HFFc6 (cell line): ENCODE measurements at regions not wholly inside any gene's neighbourhood (a gene's known extent, or its start where the extent isn't known, plus 50 kb on each side); places are given as distances from the start of the nearest gene placed in this dataset.

Experiments
- DNase-seq: peaks from one replicate; pipeline ENCODE4 v3.0.0-alpha.2; 2018
- H3K27ac Mint-ChIP-seq: 2 replicates; pipeline ENCODE4 v1.8.0; 2020; ENCODE audit warnings: mild to moderate bottlenecking, mixed read lengths
- H3K27me3 Mint-ChIP-seq: 2 replicates; pipeline ENCODE4 v1.8.0; 2021; ENCODE audit warnings: mild to moderate bottlenecking, moderate library complexity, mixed read lengths; ENCODE audit not compliant: insufficient read depth
- H3K36me3 Mint-ChIP-seq: 2 replicates; pipeline ENCODE4 v1.8.0; 2021; ENCODE audit warnings: low read depth, mixed read lengths
- H3K4me1 Mint-ChIP-seq: 2 replicates; pipeline ENCODE4 v1.8.0; 2020; ENCODE audit warnings: low read depth, mixed read lengths
- H3K4me3 Mint-ChIP-seq: 2 replicates; pipeline ENCODE4 v1.8.0; 2020; ENCODE audit warnings: mild to moderate bottlenecking, moderate library complexity, mixed read lengths
- H3K9me3 Mint-ChIP-seq: 2 replicates; pipeline ENCODE4 v1.8.0; 2020; ENCODE audit warnings: mild to moderate bottlenecking, mixed read lengths
- TF ChIP-seq, protein P1 (sequence below): fragments of 200-600 bp; sonication (generic); IDR thresholded peaks from 2 replicates; pipeline ENCODE4 v1.5.0; 2021; ENCODE audit warnings: antibody characterized with exemption, mild to moderate bottlenecking

DNA sequence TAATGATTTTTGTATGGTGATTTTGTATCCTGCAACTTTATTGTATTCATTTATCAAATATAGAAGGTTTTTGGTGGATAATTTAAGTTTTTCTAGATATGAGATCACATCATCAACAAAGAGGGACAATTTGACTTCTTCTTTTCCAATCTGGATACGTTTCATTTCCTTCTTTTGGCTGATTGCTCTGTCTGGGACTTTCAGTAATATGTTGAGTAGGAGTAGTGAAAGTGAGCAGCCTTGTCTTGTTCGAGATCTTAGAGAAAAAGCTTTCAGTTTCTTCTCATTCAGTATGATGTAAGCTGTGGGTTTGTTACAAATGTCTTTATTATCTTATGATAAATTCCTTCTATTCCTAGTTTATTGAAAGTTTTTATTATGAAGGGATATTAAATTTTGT, 352.0 kb upstream of the DACH1 start:
- no peak overlapping the region for H3K27ac Mint-ChIP-seq
- H3K9me3 Mint-ChIP-seq: peaks cover 30% of the 10 kb centered on the region
- no peak for DNase-seq
- no peaks in the 10 kb centered on the region; the same call in 1 of the 2 replicates for H3K27me3 Mint-ChIP-seq
- TF ChIP-seq, protein P1, sequence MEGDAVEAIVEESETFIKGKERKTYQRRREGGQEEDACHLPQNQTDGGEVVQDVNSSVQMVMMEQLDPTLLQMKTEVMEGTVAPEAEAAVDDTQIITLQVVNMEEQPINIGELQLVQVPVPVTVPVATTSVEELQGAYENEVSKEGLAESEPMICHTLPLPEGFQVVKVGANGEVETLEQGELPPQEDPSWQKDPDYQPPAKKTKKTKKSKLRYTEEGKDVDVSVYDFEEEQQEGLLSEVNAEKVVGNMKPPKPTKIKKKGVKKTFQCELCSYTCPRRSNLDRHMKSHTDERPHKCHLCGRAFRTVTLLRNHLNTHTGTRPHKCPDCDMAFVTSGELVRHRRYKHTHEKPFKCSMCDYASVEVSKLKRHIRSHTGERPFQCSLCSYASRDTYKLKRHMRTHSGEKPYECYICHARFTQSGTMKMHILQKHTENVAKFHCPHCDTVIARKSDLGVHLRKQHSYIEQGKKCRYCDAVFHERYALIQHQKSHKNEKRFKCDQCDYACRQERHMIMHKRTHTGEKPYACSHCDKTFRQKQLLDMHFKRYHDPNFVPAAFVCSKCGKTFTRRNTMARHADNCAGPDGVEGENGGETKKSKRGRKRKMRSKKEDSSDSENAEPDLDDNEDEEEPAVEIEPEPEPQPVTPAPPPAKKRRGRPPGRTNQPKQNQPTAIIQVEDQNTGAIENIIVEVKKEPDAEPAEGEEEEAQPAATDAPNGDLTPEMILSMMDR: no peak
- H3K36me3 Mint-ChIP-seq: no peaks in the 10 kb centered on the region
- no peak overlapping the region for H3K4me3 Mint-ChIP-seq
- H3K4me1 Mint-ChIP-seq: no peaks in the 10 kb centered on the region

DNA sequence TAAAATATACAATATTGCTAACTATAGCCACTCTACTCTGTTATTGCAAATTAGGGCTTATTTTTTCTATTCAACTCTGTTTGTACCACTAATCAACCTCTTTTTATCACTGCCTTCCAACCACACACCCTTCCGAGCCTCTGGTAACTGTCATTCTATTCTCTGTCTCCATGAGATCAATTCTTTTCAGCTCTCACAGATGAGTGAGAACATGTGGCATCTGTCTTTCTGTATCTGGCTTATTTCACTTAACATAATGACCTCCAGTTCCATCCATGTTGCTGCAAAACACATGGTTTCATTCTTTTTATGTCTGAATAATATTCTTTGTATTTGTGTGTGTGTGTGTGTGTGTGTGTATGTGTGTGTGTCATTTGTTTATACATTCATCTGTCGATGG, 350.1 kb upstream of the DACH1 start:
- no peak overlapping the region for H3K27ac Mint-ChIP-seq
- no peaks in the 10 kb centered on the region for H3K36me3 Mint-ChIP-seq
- H3K9me3 Mint-ChIP-seq: peaks cover 20% of the 10 kb centered on the region
- TF ChIP-seq, protein P1: no peak
- no peaks in the 10 kb centered on the region for H3K4me1 Mint-ChIP-seq
- DNase-seq: no peak
- no peak overlapping the region for H3K4me3 Mint-ChIP-seq
- no peaks in the 10 kb centered on the region; the same call in 1 of the 2 replicates for H3K27me3 Mint-ChIP-seq

DNA sequence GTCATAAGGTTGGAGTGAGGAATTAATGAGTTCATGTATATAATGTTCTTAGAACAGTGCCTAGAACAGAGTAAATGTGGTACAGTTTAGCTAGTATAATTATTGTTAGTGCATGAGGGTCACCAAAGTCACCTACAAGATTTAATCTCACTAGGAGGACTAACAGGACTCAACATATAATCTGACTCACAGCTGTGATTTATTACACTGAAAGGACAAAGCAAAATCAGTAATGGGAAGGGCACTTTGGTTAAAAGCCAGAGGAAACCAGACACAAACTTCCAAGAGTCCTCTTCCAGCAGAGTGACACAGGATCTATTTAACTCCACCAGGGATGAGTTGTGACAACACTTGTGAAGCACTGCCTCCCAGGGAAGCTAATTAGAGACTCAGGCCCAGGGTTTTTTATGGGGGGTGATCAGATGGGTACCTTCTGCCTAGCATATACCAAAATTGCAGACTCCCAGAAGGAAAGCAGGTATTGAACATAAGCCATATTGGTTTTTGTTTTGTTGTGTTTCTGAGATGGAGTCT, 341.2 kb upstream of the DACH1 start:
- DNase-seq: no peak
- Mint-ChIP-seq H3K4me3 (no peak overlapping the region), H3K9me3 (peaks cover 24% of the 10 kb centered on the region), H3K27me3 (no peaks in the 10 kb centered on the region), H3K27ac (no peak overlapping the region), H3K4me1 (no peaks in the 10 kb centered on the region), H3K36me3 (no peaks in the 10 kb centered on the region; the same call in 1 of the 2 replicates)
- TF ChIP-seq, protein P1: no peak

DNA sequence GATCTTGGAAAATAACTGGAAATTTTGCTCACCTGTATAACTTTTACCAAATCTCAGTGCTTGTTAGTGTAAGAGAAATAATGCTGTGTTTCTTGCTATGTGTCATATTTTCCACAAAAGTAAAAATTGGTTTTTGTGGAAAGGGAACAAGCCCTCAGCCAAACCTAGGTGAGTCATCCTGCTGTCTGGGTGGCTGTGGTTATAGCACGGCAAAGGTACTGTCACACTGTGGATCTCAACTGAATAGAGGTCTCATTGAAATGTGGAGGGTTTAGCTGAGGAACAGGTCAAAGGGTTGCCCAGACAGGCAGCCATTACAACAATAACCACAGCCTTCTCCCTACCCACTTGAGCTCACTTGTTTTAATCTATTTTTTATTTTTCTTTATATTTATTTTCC, 338.8 kb upstream of the DACH1 start:
- TF ChIP-seq, protein P1: no peak
- no peak for DNase-seq
- Mint-ChIP-seq H3K27ac (no peak overlapping the region), H3K27me3 (no peaks in the 10 kb centered on the region), H3K9me3 (peaks cover 34% of the 10 kb centered on the region), H3K36me3 (no peaks in the 10 kb centered on the region; the same call in 1 of the 2 replicates), H3K4me1 (no peaks in the 10 kb centered on the region), H3K4me3 (no peak overlapping the region)

DNA sequence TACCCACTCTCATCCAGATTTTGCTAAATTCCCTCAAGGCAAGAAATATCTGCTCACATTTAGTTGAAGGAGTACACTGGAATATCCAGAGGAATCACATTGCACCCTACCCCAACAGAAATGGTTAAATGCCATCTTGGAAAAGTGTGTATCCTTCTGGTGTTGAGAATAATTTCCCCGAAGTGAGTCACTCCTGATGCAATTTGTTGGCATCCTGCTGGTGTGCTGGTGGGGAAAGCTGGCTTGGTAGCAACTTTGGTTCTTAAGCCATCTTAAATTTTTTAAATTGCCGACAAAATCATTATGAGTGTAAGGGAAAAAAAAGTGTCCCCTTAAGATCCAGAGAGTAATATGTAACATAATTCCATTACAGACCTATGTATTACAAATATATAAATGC, 337.3 kb upstream of the DACH1 start:
- Mint-ChIP-seq H3K9me3 (peaks cover 34% of the 10 kb centered on the region), H3K36me3 (no peaks in the 10 kb centered on the region; the same call in 1 of the 2 replicates), H3K27ac (no peak overlapping the region), H3K4me1 (no peaks in the 10 kb centered on the region), H3K4me3 (no peak overlapping the region), H3K27me3 (no peaks in the 10 kb centered on the region)
- no peak for DNase-seq
- TF ChIP-seq, protein P1: no peak

DNA sequence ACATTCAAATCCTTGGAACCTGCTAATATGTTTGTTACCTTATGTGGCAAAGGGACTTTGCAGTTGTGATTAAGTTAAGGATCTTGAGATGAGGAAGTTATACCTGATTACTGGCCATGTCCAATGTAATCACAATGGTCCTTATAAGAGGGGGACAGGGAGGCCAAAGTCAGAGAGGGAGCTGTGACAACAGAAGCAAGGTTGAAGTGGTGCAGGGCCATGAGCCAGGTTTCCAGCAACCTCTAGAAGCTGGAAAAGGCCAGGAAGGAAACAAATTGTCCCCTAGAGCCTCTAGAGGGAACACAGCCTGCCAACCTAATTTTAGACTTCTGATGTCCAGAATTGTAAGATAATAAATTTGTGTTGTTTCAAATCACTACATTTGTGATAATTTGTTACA, 334.7 kb upstream of the DACH1 start:
- peaks cover 29% of the 10 kb centered on the region for H3K9me3 Mint-ChIP-seq
- DNase-seq: no peak
- TF ChIP-seq, protein P1: no peak
- no peaks in the 10 kb centered on the region for H3K4me1 Mint-ChIP-seq
- H3K27ac Mint-ChIP-seq: no peak overlapping the region
- no peak overlapping the region for H3K4me3 Mint-ChIP-seq
- H3K36me3 Mint-ChIP-seq: no peaks in the 10 kb centered on the region
- no peaks in the 10 kb centered on the region for H3K27me3 Mint-ChIP-seq
